T-helper 1 cell (primary cell): ENCODE measurements at regions not wholly inside any gene's neighbourhood (a gene's known extent, or its start where the extent isn't known, plus 50 kb on each side); places are given as distances from the start of the nearest gene placed in this dataset.
A peak's percentile ranks its signal among the peaks of the same experiment; 100 is the strongest.

Experiments
- DNase-seq, 5 donors: peaks; one replicate each; pipeline ENCODE4 v3.0.0-alpha.2; 2012 to 2020

- DNase-seq = no peak
Observed at GRCh38 chrX:69263251-69263820, 98.1 kb upstream of the PJA1 start.

- DNase-seq = no peak
Observed at GRCh38 chrX:69262036-69262936, 97.0 kb upstream of the PJA1 start.

- DNase-seq = no peak
Observed at GRCh38 chrX:69260169-69260568, 94.9 kb upstream of the PJA1 start.

GRCh38 chrX:69258893-69259292 lies 93.6 kb upstream of the PJA1 start:
- no peak for DNase-seq

- no peak for DNase-seq
Observed at GRCh38 chrX:69257499-69258127, 92.4 kb upstream of the PJA1 start.

- no peak for DNase-seq
Observed at GRCh38 chrX:69256291-69256565, 91.0 kb upstream of the PJA1 start.

GRCh38 chrX:69255441-69256290 lies 90.4 kb upstream of the PJA1 start:
- no peak for DNase-seq

- DNase-seq = no peak
Observed at GRCh38 chrX:69253821-69254220, 88.6 kb upstream of the PJA1 start.

- no peak for DNase-seq
Observed at GRCh38 chrX:69243276-69243675, 78.0 kb upstream of the PJA1 start.

- DNase-seq = no peak
Observed at GRCh38 chrX:69238887-69239231, 73.6 kb upstream of the PJA1 start.

GRCh38 chrX:69238114-69238886 lies 73.0 kb upstream of the PJA1 start:
- DNase-seq = no peak

- no peak for DNase-seq
Observed at GRCh38 chrX:69237236-69237635, 72.0 kb upstream of the PJA1 start.

GRCh38 chrX:69236641-69237040 lies 71.4 kb upstream of the PJA1 start:
- no peak for DNase-seq

- DNase-seq = no peak
Observed at GRCh38 chrX:69234624-69235023, 69.4 kb upstream of the PJA1 start.

- DNase-seq = no peak
Observed at GRCh38 chrX:69232945-69233344, 67.7 kb upstream of the PJA1 start.

- DNase-seq = no peak
Observed at GRCh38 chrX:69231903-69232302, 66.7 kb upstream of the PJA1 start.

- DNase-seq = no peak
Observed at GRCh38 chrX:69229436-69229835, 64.2 kb upstream of the PJA1 start.

GRCh38 chrX:69228732-69229131 lies 63.5 kb upstream of the PJA1 start:
- DNase-seq = no peak

GRCh38 chrX:69226459-69227158 lies 61.4 kb upstream of the PJA1 start:
- DNase-seq = no peak

- DNase-seq = peak; percentile 28 to 67 (median 51)
Observed at GRCh38 chrX:69222103-69223090, 57.1 kb upstream of the PJA1 start.
